Stimulated activated CD8-positive, alpha-beta memory T cell treated with anti-CD3 and anti-CD28 coated beads, Interleukin-2, amount 100 ng/mL, for 1 hour (primary cell): ENCODE measurements at regions not wholly inside any gene's neighbourhood (a gene's known extent, or its start where the extent isn't known, plus 50 kb on each side); places are given as distances from the start of the nearest gene placed in this dataset.
"Not testable (repeated sequence)": the region's sequence is repeated elsewhere in the genome, so short reads cannot be mapped to it uniquely, and the experiment has no call there.

Experiments used
- DNase-seq, 2 donors: peaks; one replicate each; pipeline ENCODE4 v3.0.0-alpha.2; 2020; ENCODE audit warnings: low read depth in 2 of 2

DNA sequence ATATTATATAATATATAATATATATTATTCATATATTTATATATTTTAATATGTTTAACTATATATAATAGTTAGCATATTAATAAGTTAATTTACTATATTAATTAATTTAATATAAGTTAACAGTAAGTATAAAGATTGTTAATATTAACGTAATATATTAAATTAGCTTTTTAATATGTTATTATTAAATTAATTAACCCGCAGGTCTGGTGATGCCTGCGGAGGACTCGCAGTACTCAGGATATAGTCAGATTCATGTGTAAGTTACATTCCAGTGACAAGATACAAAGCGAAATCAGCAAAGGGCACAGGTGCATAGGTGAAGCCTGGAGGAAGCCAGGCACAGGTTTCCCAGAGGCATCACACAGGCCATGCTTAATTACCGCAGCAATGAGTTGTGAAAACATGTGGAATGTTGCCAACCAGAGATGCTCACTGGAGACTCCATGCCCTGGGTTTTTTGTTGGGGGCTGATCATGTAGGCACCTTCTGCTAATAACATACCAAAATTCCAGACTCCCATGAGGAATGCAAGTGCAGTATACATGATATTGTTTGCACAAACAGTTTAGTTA, 130.4 kb upstream of the MPHOSPH6 start:
- DNase-seq = no peak

- no peak for DNase-seq
Measured at GRCh38 chr16:82298472-82298871, 128.4 kb upstream of the MPHOSPH6 start.

DNA sequence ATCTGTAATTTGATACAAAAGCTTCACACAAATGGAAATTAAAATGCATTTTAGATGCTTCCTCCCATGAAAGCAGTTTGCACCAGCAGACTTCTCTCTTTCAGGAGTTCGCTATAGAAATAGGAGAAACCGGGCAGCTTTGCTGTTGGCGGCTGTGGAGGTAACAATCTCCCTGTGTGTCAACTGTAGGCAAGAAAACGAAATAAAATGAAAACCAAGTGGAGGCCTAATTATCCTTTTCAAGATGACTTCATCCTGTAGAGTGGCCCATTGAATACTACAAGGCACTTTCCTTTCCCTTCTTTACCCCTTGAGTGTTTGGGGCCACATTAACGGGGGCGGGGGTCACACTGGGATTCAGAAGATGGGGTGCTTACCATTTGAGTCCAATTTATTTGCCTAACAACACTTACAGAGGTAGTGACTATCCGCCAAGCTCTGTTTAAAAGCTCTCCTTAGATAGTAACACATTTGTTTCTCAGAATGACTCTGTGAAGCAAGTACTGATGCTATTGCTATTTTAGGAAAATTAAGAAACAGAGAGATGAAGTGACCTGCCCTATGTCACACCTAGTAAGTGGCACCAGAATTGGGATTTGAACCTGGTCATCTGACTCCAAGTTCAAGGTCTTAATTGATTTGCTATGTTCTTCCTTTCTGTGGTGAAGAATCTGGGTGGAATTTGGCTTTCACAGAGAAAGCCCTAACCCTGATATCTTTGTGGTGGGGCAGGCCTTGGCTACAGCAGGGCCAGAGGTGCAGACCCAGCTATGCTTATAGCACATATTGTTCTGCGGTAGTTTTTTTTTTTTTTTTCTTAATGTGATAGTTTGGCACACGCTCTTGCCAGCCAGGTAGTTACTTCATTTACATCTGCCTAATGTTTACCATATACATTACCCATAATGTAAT, 125.5 kb upstream of the MPHOSPH6 start:
- DNase-seq = no peak

GRCh38 chr16:82293671-82294070, 123.6 kb upstream of the MPHOSPH6 start:
- DNase-seq = no peak

GRCh38 chr16:82287937-82288336, 117.9 kb upstream of the MPHOSPH6 start:
- no peak for DNase-seq

GRCh38 chr16:82282662-82283061, 112.6 kb upstream of the MPHOSPH6 start:
- DNase-seq = no peak

DNA sequence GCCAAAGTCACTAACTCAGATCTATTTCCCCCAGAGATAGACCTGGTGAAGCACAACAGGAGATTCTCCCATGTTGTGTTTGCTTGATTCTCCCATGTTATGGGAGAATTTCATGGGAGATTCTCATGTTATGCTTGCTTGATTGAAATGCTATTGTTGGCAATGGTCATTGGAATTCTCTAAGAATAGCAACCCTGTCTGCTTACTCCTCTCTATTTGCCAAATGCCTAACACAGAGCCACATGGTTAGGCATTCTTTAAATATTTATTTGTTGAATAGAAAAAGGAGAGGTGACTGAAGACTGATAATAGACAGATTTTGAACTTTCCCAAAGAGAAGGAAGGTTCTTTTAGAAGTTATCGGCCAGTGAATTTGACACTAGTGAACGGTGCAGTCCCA, 111.5 kb upstream of the MPHOSPH6 start:
- no peak for DNase-seq

- DNase-seq = no peak
Measured at GRCh38 chr16:82280867-82281266, 110.8 kb upstream of the MPHOSPH6 start.

GRCh38 chr16:82275349-82275748, 105.3 kb upstream of the MPHOSPH6 start:
- not testable (repeated sequence) for DNase-seq

DNA sequence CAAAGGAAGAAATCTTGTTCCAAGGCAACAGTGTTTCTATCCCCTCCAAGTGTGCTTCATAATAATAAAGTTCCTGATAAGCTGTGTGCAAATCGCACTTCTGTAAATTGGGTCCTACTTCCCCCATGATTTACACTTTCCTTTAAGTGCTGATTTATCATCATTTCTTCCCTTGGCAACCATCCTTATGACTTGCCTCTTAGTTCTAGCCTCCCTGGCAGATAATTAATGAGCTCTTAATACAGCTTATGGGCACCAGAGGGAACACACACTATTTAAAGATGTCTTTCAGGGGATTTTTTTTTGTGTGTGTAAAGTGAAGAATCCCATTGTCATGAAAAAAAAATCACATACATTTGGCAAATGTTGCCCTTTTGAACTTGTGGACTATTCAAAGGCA, 101.6 kb upstream of the MPHOSPH6 start:
- no peak for DNase-seq

DNA sequence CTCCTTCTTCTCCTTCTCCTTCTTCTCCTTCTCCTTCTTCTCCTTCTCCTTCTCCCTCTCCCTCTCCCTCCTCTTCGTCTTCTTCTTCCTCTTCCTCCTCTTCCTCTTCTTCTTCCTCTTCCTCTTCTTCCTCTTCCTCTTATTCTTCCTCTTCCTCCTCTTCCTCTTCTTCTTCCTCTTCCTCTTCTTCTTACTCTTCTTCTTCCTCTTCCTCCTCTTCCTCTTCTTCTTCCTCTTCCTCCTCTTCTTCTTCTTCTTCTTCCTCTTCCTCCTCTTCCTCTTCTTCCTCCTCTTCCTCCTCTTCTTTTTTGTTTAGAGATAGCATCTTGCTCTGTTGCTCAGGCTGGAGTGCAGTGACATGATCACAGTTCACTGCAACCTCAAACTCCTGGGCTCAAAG, 97.7 kb upstream of the MPHOSPH6 start:
- DNase-seq = not testable (repeated sequence)

DNA sequence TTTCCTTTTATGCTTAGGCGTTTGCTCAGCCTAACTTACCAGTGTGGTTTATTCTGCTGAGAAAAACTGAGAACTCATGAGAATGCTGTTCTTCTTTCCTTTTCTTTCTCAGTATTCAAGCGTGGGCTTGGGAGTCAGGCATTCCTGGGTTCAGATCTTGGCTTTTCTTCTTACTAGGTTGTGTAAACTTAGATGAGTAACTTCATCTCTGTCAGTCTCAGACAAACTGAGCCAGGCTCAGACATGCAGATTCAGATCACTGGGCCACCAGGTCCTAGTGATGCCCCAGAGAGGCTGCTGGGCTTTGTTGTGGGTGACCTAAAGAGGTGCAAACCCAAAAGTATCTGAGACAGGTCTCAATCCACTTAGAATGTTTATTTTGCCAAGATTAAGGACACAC, 95.8 kb upstream of the MPHOSPH6 start:
- no peak for DNase-seq

- no peak for DNase-seq
Measured at GRCh38 chr16:82264756-82265155, 94.7 kb upstream of the MPHOSPH6 start.

GRCh38 chr16:82263521-82264143, 93.6 kb upstream of the MPHOSPH6 start:
- DNase-seq = peak; percentile 4 to 5

DNA sequence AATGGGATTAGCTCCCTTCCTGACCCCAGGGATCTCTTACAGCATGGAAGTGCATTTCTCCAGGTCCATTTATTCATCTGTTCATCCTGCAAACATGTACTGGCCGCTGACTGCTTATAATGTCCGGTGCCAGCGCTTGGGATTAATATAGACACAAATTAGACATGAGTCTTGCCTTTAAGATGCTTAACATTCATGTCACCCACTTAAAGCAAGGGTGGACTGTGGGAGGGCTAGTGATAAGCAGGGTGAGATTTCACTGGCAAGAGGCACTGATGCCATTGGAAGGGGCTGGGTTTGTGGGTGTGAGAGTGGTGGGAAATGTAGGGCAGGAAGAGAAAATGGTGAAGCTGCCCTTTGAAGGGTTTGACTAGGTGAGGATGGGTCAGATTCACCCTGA, 92.2 kb upstream of the MPHOSPH6 start:
- DNase-seq = no peak

GRCh38 chr16:82260212-82260795, 90.3 kb upstream of the MPHOSPH6 start:
- DNase-seq = no peak

DNA sequence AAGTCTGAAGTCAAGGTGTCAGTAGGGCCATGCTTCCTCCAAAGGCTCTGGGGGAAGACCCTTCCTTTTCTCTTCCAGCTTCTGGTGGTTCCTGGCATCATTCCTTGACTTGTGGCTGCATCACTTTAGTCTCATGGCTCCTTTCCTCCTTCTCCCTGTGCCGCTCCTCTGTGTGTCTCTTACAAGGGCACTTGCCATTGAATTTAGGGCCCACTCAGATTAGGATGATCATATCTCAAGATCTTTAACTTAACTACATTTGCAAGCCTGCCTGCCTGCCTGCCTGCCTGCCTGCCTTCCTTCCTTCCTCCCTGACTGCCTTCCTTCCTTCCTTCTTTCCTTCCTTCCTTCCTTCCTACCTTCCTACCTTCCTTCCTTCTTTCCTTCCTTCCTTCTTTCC, 89.7 kb upstream of the MPHOSPH6 start:
- no peak for DNase-seq

DNA sequence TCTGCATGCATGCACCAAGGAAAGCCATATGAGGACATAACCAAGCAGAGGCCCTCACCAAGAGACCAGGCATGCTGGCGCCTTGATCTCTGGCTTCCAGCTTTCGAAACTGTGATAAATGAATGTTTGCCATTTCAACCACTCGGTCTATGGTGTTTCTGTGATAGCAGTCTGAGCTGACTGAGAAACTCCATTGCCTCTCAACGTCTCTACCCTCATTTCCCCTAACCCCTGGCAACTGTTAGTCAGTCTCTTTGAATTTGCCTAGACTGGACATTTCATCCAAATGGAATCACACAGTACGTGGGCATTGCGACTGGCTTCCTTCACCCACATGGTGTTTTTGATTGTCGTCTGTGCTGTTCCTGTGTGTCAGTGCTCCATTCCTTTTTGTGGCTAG, 88.0 kb upstream of the MPHOSPH6 start:
- DNase-seq = no peak

DNA sequence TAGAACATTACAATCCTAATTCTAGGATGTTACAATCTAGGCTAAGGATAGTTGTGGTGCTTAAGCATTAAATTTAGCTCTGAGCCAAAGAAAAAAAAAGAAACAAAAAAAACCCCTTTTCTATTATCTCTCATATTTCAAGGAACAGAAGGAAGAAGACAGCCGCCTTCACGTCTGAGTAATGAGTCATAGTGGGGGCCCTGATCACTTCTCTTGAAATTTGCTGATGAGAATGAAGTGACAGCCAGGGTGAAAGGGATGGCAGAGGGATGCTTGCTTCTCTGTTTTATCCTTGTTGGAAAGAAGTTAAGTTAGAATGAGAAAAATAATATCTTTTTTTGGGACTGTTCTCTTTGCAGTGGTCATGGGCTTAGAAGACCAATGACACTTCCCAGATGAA, 82.6 kb upstream of the MPHOSPH6 start:
- no peak for DNase-seq

GRCh38 chr16:82248677-82249076, 78.7 kb upstream of the MPHOSPH6 start:
- DNase-seq = no peak

GRCh38 chr16:82248012-82248656, 78.1 kb upstream of the MPHOSPH6 start:
- DNase-seq = no peak

DNA sequence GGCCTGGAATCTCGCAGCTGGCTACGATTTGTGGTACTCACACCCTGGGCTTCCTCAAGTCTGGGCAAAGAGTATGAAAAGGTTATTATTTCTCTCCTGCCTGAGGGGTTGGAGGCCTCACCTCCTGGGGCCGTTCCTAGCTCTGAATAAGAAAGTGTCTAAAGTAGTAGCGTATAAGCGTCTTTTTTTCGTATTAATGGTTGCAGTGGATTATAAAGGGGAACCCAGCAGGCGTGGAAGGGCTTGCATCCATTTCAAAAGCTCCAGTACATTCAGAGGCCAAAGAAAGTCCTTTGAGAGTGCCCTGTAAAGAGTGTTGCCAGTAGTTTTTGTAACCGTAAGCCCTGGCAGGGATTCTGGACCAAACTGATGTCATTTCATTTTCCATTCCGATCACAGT, 72.2 kb upstream of the MPHOSPH6 start:
- DNase-seq = no peak
